CD4-positive, alpha-beta T cell treated with Interleukin-17A for 4 hours (primary cell): ENCODE measurements at regions not wholly inside any gene's neighbourhood (a gene's known extent, or its start where the extent isn't known, plus 50 kb on each side); places are given as distances from the start of the nearest gene placed in this dataset.
"Not testable (repeated sequence)": the region's sequence is repeated elsewhere in the genome, so short reads cannot be mapped to it uniquely, and the experiment has no call there.

ENCODE experiments used
- DNase-seq: peaks from one replicate; pipeline ENCODE4 v3.0.0-alpha.2; 2020; ENCODE audit warnings: mixed read lengths

DNA sequence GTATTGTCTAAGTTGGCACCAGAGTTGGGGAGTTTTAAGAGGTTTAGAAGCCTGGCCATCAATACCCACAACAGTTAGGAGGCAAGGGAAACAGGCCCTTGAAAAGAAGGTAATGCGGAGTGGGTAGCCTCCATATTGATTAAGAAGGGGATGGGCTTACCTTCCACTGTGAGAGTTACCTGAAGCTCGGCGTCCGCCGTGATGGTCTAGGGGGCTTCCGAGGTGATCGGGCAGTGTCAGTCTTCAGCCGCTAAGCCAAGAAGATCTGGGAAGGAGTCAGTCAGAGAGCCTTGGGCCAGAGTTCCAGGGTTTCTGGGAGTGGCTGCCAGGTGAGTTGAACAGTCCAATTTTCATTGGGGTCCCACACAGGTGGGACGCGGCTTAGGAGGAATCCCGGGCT is 1085.8 kb downstream of the PCDH9 start:
- DNase-seq, result not testable (repeated sequence)

DNA sequence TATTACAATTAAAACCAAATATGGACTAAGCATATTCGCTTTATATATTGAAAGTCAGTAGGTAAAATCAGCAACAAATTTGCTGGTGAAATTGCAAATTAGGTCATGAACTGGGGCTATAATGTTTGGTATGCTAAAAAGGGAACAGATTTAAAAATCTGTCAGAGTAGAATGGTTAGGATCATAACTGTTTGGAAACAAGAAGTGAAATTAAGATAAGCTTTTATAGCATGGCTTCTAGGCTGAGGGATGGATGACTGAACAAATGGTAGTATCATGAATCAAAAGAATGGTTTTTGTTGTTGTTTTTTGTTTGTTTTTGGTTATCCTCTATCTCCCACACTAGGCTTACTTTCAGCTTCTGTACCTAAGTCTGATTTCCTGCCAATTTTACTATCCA is 1090.4 kb downstream of the PCDH9 start:
- no peak for DNase-seq

DNA sequence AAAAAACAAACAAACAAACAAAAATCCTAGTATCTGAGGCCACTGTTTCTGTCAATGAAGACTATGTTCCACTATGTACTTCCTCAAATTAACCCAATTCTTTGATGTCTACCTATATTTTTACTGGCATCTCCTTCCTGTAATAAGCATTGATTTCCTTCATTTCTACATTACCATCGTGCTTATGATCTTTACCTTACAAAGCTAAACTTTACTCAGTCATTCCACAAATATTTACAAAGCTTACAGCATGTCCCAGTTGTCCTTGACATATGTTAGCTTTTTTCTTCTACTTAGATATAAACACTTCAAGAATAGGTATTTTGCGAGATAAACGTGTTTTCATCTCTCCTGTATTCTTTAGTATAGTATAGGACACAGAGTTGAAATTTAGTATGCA is 1090.9 kb downstream of the PCDH9 start:
- no peak for DNase-seq

DNA sequence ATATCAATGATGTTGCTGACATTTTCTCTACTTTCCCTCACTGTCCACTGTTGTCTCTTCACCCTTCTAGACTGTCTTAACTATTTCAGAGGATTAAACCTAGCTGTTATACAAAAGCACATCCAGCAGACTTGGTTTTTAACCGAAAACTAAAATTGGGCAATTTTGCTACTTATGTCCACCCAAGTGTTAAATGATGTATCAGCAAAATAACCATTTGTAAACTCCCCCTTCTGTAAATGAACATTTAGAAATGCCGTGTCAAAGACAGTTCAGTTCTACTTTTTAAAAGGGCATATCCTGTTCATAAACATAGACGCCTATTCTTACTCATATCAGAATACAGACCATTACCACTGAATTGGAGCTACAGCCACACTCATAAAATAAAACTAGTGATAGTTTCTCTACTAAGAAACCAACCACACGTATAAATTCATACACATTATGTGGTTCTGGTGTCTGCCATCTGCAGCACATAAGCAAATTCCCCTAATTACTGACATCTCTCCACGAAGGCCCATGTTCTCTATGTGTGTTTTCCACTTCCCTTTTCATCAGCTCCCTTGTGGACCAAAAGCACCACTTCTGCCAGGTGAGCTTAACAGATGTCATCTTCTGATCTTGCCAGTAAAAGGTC is 1091.8 kb downstream of the PCDH9 start:
- no peak for DNase-seq

DNA sequence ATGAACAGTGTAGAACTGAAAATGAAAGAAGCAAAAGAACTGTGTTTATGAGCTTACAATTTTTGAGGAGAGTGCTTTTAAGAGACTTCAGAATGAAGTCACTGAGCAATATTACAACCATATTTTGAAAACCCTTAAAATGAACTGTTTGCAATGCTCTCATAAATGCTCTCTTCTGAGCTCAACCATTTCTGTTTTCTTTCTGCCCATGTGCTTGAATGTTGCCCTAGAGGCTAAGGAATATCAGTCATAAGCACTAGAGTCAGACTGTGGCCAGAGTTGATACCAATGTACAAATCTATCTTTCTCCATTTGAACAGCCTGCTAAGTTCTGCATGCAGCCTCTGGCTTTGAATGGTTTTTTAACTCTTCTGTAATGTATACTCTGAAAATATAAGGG is 1092.8 kb downstream of the PCDH9 start:
- no peak for DNase-seq

DNA sequence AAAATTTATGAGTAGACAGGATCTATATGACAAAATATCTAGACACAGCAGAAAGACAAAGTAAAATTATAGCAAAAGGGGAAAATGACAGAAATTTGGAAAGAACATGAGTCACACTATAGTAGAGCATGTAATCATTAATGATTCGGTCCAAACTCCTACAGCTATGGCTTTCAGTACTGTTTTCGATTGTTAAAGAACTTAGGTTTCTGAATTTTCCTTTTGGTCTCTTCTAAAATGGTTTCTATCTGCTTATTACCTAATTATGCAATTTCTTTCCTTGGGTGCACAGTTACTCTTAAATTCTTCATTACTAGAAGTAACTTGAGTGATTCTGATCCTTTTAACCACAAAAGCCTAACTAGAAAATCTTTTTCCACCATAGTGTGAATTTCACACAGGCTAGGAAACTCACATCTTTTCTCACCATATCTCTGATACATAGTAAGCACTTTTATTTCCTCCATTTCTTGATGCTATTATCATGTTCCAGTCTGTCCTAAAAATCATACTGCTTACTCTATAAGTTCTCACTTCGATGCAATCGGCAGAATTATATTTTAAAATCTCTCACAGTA is 1101.4 kb downstream of the PCDH9 start:
- no peak for DNase-seq

DNA sequence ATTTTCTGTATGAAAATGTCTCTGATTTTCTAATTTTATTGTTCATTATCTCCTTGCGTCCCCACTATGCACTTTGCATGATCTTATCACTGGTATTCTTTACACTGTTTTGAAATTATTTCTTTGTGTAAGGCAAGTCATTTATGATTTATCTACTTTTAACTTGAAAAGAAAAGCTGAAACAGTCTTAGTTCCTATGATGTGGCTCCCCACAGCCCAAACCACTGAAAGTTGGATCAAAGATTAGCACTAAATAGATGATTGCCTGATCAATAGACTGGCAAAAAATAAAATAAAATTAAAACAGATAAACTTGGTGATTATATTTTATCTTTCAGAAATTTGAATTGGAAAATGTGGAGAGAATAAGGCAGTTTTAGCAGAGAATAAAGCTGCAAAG is 1101.9 kb downstream of the PCDH9 start:
- DNase-seq, result no peak

DNA sequence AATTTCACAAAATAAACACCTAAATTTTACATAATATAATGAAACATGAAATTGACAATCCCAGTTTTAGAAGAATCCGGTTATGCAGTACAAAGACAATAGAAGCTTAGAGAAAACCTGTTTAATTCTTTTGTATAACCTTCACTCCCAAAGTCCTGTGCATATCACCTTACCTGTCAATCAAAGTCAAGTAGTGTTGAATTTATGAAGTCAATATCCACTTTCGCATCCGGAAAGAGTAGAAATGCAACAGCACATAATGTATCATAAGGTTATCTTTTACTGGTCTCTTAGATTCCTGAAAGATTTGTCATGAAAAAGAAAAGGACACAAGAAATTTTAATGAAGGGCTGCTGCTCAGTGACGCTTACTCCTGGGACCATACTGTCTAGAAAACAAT is 1112.6 kb downstream of the PCDH9 start:
- DNase-seq, result no peak

DNA sequence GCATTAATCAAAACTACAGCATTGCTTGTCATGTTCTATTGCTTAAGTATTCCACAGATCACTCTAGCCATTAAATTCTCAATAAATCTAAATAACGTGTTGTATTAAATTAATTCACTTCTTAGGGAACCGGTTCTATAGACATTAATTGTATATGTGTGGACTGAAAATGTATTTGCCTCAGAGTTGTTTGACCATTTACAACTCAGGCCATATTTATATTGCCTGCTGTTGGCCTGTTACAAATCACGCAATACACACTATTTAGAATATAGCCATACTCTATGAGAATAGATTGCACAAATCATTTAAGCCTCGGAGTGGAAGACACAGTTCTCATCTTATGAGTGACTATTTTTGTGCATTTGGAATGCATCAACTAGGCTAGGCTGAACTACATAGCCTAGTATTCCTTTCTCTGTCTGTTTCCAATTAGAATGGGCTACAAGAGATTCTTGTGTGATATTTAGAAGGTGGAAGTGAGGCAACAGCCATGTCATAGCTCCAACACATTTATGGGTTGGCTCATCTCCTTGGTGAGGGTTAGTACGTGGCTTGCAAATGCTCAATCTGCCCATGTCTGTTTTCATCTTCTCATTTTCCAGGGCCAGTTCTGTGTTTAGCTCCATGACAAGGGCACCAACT is 1116.1 kb downstream of the PCDH9 start:
- no peak for DNase-seq

DNA sequence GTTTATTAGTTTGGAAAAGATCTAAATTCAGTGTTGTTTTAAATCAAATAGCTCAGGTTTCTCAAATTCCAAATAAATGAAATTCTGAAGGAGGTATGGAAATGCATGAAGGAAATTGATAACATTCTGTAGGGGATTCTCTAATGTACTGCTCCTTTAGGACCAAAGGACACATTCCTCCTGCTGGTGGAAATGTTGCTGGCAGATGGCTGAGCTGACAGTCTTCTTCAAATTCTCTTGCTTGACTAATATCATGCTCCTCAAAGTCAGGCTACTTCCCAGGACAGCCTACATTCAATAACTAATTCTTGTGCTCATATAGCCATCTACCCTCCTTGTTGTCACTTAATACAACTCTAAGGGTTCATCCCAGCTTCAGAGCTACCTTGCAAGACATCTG is 1118.5 kb downstream of the PCDH9 start:
- no peak for DNase-seq

DNA sequence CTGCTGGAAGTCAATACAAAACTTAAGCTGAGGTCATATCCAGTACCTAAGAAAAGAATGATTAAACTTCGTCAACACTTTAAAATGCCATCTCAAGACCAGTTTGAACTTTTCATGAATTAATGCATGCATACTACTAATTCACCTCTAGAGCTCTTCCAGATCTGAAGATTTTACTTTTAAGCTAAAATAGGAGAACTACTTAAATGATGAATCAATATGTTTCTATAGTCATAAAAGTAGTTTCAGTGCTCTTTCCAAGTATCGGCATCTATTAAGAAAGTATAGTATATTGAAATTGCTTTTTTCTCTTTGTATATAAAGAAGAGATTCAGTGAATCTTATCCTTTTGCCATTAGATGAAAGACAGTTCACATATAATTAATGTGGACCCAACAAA is 1123.9 kb downstream of the PCDH9 start:
- no peak for DNase-seq

DNA sequence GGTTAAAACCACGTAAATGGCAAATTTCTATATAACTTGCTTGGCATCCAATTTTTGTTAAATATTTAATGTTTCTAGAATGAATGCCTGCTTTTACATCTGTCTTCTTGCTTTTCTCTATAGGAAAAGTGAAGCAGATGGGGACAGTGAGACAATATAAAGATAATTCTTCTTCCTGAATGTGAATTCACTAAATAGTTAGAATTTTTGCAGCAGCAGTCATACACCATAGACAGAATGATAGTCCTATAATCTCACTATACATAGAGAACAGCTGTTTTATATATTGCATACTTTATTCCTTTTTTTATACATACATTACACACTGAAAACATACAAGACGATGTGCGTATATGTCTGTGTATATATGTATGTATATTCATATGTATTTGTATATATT is 1127.3 kb downstream of the PCDH9 start:
- no peak for DNase-seq

DNA sequence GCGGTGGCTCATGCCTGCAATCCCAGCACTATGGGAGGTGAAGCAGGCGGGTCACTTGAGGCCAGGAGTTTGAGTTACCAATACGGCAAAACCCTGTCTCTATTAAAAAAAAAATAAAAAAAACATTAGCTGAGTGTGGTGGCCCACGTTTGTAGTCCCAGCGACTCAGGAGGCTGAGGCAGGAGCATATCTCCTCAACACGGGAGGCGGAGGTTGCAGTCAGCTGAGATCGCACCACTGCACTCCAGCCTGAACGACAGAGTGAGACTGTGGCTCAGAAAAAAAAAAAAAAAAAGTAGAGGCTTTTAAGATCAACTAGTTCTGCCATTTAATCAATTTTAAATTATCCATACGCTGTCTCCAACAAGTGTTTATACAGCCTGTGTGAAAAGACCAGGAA is 1130.3 kb downstream of the PCDH9 start:
- DNase-seq, result no peak

DNA sequence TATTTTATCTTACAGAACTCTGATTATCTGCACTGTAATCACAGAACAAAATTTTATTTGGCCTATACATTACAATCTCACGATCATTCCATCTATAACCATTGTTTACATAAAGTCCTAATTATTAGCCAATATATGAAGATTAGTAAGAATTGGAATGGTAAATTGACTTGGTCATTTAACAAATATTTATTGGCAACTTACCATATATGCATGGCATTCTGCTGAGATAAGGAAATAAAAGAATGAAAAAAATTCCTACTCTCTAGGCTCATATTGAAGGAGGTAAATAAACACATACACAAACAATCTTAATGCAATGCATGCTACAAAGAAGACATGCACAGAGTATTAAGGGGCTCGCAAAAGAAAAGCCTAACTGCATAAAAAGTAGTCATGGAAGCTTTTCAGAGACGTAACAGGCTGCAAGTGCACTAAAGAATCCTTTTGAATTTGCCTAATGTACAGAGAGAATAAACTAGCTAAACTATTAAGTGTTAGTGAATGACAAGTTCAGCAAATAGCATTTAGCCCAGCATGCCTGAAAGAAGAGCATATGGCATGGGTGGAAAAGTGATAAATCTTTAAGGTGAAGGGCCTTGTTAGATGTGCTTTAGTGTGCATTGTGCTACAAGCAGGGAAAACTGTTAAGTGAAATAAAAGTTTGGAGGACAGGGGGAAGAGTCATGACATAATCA is 1131.1 kb downstream of the PCDH9 start:
- DNase-seq, result no peak

DNA sequence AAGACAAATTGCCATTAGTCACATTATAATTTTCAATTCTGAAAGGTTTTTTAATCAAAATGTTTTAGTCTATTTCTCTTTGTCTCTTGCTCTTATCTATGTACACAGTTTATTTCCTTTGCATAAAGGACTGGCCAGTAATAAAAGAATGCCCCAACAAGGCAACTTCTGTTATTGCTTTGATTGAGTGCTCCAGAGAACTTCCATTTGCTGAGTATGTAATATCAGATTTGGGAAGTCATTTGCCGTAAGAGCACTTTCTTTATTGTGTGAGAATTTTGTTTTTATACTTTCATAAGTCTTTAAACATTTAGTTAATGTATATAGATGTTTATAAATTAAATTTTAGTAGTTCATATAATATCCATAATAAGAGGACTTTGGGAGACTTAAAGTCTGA is 1140.4 kb downstream of the PCDH9 start:
- no peak for DNase-seq

DNA sequence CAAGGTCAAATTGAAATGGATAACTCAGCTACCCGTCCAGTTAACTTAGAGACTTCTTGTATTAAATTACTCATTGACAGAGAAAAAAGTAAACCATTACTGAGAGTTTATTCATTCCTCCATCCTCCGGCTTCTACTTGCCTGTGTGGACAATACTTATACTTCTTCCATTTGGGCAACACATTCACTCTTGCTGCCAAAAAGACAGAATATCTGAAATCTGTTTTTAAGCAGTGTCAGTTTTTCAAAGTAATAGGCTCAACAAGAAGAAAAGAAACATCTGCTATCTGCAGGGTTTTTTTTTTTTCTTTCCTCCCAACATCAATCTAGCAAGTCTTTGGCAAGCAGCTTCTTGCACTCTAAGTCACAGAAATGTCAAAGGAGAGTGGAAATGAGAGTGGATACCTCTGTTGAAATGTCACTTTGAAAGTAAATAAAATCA is 1142.8 kb downstream of the PCDH9 start:
- DNase-seq, result no peak

DNA sequence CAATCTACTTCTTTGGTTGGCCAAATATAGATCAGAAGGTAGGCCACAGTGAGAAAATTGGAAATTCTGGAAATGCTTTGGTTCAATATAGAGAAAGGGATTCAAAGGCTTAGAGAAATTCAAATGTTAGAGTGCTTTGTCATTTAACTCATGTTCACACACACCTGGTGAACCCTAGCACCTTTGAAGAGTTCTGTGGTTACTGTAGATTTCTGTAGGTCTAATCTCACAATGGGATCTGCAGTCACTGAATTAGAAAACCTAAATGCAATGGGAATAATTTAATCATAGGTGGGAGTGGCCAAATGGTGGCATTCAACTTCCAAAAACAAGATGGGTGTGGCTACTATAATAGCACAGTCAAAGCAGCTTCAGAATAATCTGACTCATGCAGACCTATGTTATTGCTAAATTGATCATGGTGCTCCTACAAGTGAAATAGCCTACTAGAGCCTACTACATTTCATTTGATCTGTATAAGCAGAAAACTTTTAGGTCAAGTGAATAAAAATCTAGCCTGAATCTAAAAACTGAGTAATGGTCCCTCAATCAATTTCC is 1152.9 kb downstream of the PCDH9 start:
- no peak for DNase-seq

DNA sequence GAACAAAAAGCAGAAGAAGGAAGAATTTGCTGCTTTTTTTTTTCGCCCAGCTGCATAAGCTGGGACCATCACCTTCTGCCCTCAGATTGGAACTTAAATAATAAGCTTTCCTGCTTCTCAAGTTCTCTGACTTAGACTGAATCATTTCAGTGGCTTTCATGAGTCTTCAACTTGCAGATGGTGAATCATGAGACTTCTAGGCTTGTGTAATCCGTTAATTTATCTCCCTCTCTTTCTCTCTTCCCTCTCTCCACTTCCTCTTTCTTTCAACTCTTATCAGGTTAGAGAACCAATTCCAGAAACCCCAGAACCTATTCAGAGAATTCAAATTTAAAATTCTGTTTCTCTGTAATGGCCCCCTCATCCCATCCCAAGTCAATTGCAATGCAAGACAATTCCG is 1153.7 kb downstream of the PCDH9 start:
- no peak for DNase-seq

DNA sequence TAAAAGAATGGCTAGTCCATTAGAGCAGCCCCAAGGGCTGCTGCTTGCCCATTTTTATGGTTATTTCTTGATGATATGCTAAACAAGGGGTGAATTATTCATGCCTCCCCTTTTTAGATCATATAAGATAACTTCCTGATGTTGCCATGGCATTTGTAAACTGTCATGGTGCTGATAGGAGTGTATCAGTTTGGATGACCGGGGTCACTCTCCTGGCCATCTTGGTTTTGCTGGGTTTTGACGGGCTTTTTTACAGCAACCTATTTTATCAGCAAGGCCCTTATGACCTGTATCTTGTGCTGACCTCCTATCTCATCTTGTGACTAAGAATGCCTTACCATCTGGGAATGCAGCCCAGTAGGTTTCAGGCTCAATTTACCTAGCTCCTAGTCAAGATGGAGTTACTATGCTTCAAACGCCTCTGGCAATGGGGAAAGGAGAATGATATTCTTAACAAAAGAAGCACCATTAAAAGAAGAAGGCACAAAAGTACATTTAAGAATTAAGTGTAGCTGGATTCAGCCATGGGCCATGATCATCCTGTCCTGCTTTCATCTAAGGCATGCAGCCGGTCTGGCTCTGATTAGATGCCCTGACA is 1156.0 kb downstream of the PCDH9 start:
- DNase-seq, result no peak

DNA sequence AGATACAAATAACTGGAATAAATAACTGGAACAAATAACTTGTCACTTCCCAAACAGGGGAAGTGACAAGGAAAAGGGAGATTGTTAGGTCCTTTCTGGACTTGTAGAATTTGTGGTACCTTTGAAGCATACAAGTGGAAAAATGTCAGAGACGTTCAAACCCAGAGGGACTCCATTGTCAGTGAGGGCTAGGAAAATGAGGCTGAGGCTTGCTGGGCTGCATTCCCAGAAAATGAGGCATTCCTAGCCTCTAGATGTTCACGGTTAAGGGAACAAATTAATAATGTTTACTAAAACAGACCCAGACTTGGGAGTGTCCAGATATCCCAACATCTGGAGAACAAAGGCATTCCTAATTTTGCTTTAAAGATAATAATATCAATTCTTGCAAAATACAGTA is 1158.0 kb downstream of the PCDH9 start:
- not testable (repeated sequence) for DNase-seq

DNA sequence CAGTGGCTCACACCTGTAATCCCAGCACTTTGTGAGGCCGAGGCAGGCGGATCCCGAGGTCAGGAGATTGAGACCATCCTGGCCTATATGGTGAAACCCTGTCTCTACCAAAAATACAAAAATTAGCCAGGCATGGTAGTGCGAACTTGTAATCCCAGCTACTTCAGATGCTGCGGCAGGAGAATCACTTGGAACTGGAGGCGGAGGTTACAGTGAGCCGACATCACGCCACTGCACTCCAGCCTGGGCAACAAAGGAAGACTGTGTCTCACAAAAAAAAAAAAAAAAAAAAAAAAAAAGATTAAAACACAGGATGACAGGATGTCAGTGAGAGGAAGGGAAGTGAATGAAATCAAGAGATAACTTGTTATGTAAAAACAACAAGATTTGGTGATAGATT is 1158.5 kb downstream of the PCDH9 start:
- no peak for DNase-seq

DNA sequence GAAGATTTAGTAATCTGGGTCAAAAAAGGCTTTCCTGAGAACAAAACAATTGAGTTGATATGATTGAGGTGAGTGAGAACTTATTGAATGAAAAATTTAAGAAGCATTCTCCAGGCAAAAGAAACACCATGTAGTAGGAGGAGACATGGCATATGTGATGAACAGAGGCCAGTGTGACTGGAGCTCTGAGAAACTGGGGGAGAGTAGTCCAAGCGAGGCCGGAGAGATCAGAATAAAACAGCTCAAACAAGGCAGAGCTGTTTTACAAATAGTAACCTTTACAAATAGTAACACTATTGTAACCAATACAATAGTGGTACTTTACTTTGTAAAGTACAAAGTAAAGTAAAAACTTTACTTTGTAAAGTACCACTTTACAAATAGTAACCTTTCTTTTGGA is 1159.1 kb downstream of the PCDH9 start:
- no peak for DNase-seq

DNA sequence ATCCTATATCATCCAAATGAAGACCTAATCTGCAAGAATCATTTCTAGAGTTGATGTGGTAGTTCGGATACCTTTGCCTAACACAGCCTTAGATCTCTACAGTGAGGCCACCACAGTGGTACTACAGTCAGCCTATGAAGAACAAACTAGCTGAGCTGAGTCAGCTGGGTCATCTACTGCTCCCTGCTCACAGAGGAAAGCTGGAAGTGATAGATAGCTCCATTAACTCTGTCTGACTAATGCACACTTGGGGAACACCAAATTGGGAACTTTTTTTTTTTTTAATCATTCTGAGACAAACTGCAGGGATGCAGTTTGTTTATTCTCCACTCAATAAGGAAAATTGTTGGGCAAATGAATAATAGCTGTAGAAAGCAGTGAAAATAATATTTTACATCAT is 1160.6 kb downstream of the PCDH9 start:
- DNase-seq, result no peak
